ENCODE measurements at regions not wholly inside any gene's neighbourhood (a gene's known extent, or its start where the extent isn't known, plus 50 kb on each side); places are given as distances from the start of the nearest gene placed in this dataset.
A peak's percentile ranks its signal among the peaks of the same experiment; 100 is the strongest.
"Not testable (repeated sequence)": the region's sequence is repeated elsewhere in the genome, so short reads cannot be mapped to it uniquely, and the experiment has no call there.

- no peaks in the 10 kb centered on the region for H3K36me3 ChIP-seq (ENCODE audit: control insufficient read depth, insufficient read depth, low read length)
- no peaks in the 10 kb centered on the region for H3K4me1 ChIP-seq (replicated peaks in 1 of 2; ENCODE audit: control insufficient read depth in 2 of 2, insufficient read depth in 2 of 2, low read length in 2 of 2)
- no peak for TF ChIP-seq ATF2 (CRISPR knock-in tag; IDR thresholded peaks at IDR 0.05)
- peak; percentile 87 for TF ChIP-seq ZNF316 (IDR thresholded peaks at IDR 0.05)
- peak; percentile 62; the same call in 1 of the 2 replicates for TF ChIP-seq C11orf30 (IDR thresholded peaks at IDR 0.05; ENCODE audit: low read depth)
- no peak for DNase-seq (ENCODE audit: extremely low read depth in 1 of 4, low spot score in 3 of 4)
- H3K9me3 ChIP-seq (replicated peaks; ENCODE audit: control insufficient read depth, insufficient read depth, low read depth, low read length), result no peaks in the 10 kb centered on the region
- no peaks in the 10 kb centered on the region for H3K9me1 ChIP-seq (ENCODE audit: control insufficient read depth, insufficient read depth, low read length)
- no peak overlapping the region for H3K27ac ChIP-seq (ENCODE audit: extremely low read depth, low read depth, low read length)
- in situ Hi-C loops (cut with MboI), result no loop called here
- H3K27me3 ChIP-seq (ENCODE audit: control insufficient read depth in 2 of 2, insufficient read depth in 2 of 2, low read length in 2 of 2), result no peaks in the 10 kb centered on the region
- no peak overlapping the region for H2AFZ ChIP-seq (ENCODE audit: low read depth, low read length)
- no peaks in the 10 kb centered on the region for H3K79me2 ChIP-seq (ENCODE audit: control insufficient read depth, insufficient read depth, low read length)
- H4K20me1 ChIP-seq (replicated peaks; ENCODE audit: control insufficient read depth, insufficient read depth, low read length), result no peaks in the 10 kb centered on the region
- intact Hi-C loops (cut with micrococcal nuclease), result no loop called here
- FAIRE-seq, result no peak
- H3K9ac ChIP-seq (ENCODE audit: insufficient read depth in 1 of 2, low read depth in 2 of 2, low read length in 2 of 2), result no peak overlapping the region
- ChIA-PET POLR2A (no interaction called here), CTCF (ENCODE audit: low intra/inter-chr PET ratio) (no interaction called here)
- no peak for ATAC-seq
- BruUV-seq (replicated peaks), result no TSS peak
- H3K4me3 ChIP-seq, result no peak overlapping the region
- H3K4me2 ChIP-seq (ENCODE audit: insufficient read depth, low read length), result no peak overlapping the region
Observed at GRCh38 chr5:85472749-85473148, 1088.1 kb upstream of the EDIL3 start.

- POLR2A ChIA-PET; in situ Hi-C loops (cut with MboI): not testable (repeated sequence)
- 19% methylated on average over 3 of the region's 4 CpGs for WGBS (ENCODE audit: insufficient coverage, low coverage, missing lambda C conversion rate)
Observed at GRCh38 chr5:85475151-85475550, 1090.5 kb upstream of the EDIL3 start.

More at GRCh38 chr5:85475151-85475550, 1090.5 kb upstream of the EDIL3 start:
- ATAC-seq; H3K9me3 ChIP-seq (replicated peaks; ENCODE audit: control insufficient read depth, insufficient read depth, low read depth, low read length); H3K9ac ChIP-seq (ENCODE audit: insufficient read depth in 1 of 2, low read depth in 2 of 2, low read length in 2 of 2); H2AFZ ChIP-seq (ENCODE audit: low read depth, low read length); H3K36me3 ChIP-seq (ENCODE audit: control insufficient read depth, insufficient read depth, low read length); H3K9me1 ChIP-seq (ENCODE audit: control insufficient read depth, insufficient read depth, low read length); BruUV-seq (replicated peaks); H4K20me1 ChIP-seq (replicated peaks; ENCODE audit: control insufficient read depth, insufficient read depth, low read length); H3K79me2 ChIP-seq (ENCODE audit: control insufficient read depth, insufficient read depth, low read length); intact Hi-C loops (cut with micrococcal nuclease); H3K27me3 ChIP-seq (ENCODE audit: control insufficient read depth in 2 of 2, insufficient read depth in 2 of 2, low read length in 2 of 2); H3K4me1 ChIP-seq (replicated peaks in 1 of 2; ENCODE audit: control insufficient read depth in 2 of 2, insufficient read depth in 2 of 2, low read length in 2 of 2); CTCF ChIA-PET (ENCODE audit: low intra/inter-chr PET ratio); DNase-seq (ENCODE audit: extremely low read depth in 1 of 4, low spot score in 3 of 4); H3K4me3 ChIP-seq; H3K27ac ChIP-seq (ENCODE audit: extremely low read depth, low read depth, low read length); FAIRE-seq; H3K4me2 ChIP-seq (ENCODE audit: insufficient read depth, low read length): not testable (repeated sequence)
- TF ChIP-seq ZNF146 (CRISPR knock-in tag; IDR thresholded peaks at IDR 0.05; ENCODE audit: unreplicated experiment), result peak; percentile 50
